WTC11 (cell line): ENCODE measurements at regions not wholly inside any gene's neighbourhood (a gene's known extent, or its start where the extent isn't known, plus 50 kb on each side); places are given as distances from the start of the nearest gene placed in this dataset.

Experiments used
- ATAC-seq: fragments of 200-7000 bp; cut with Tn5 transposase; 2 replicates; pipeline ENCODE4 v1.10.0; 2021; ENCODE audit warnings: mild to moderate bottlenecking, moderate library complexity
- CTCF ChIA-PET: fragments of 300-600 bp; sonication (Branson Sonifier 250); formaldehyde crosslinking; loops from one replicate; lab custom pipeline; 2021; ENCODE audit warnings: antibody characterized with exemption; lab: Charles Lee
- POLR2A ChIA-PET: fragments of 350-600 bp; sonication (Branson Sonifier 250); formaldehyde crosslinking; loops from one replicate; lab custom pipeline; 2021; ENCODE audit warnings: antibody characterized with exemption; lab: Charles Lee
- DNase-seq: peaks from one replicate; pipeline ENCODE4 v3.0.0; 2021; ENCODE audit warnings: low spot score
- H3K27ac Mint-ChIP-seq: 2 replicates; pipeline ENCODE4 v1.8.0; 2021; ENCODE audit warnings: mixed read lengths
- H3K27me3 Mint-ChIP-seq: 2 replicates; pipeline ENCODE4 v1.8.0; 2021; ENCODE audit warnings: low read depth, mild to moderate bottlenecking, moderate library complexity, mixed read lengths
- H3K36me3 Mint-ChIP-seq: 2 replicates; pipeline ENCODE4 v1.8.0; 2021; ENCODE audit warnings: mixed read lengths
- H3K4me1 Mint-ChIP-seq: 2 replicates; pipeline ENCODE4 v1.8.0; 2022; ENCODE audit warnings: mixed read lengths
- H3K4me3 Mint-ChIP-seq: 2 replicates; pipeline ENCODE4 v1.8.0; 2021; ENCODE audit warnings: mild to moderate bottlenecking, moderate library complexity, mixed read lengths
- H3K9me3 Mint-ChIP-seq: 2 replicates; pipeline ENCODE4 v1.8.0; 2021; ENCODE audit warnings: mixed read lengths
- ATF1 ChIP-seq: sonication (generic); formaldehyde crosslinking; IDR thresholded peaks from 2 replicates; pipeline ENCODE4 v1.8.1; 2023; ENCODE audit warnings: mild to moderate bottlenecking, moderate library complexity, missing genetic modification reagents
- CREB1 ChIP-seq: sonication (generic); formaldehyde crosslinking; IDR thresholded peaks from 2 replicates; pipeline ENCODE4 v1.8.0; 2023; ENCODE audit warnings: mild to moderate bottlenecking, missing genetic modification reagents
- ETV6 ChIP-seq: sonication (generic); formaldehyde crosslinking; IDR thresholded peaks from 2 replicates; pipeline ENCODE4 v1.8.1; 2022; ENCODE audit warnings: mild to moderate bottlenecking, missing genetic modification reagents
- FOXK1 ChIP-seq: sonication (generic); formaldehyde crosslinking; IDR thresholded peaks from 2 replicates; pipeline ENCODE4 v1.8.0; 2022; ENCODE audit warnings: mild to moderate bottlenecking, moderate library complexity, missing genetic modification reagents
- FOXP1 ChIP-seq: sonication (generic); formaldehyde crosslinking; IDR thresholded peaks from 2 replicates; pipeline ENCODE4 v1.8.0; 2022; ENCODE audit warnings: missing genetic modification reagents, mild to moderate bottlenecking, moderate library complexity, borderline replicate concordance
- GABPB1 ChIP-seq: sonication (generic); formaldehyde crosslinking; IDR thresholded peaks from 2 replicates; pipeline ENCODE4 v1.8.1; 2023; ENCODE audit warnings: mild to moderate bottlenecking, missing genetic modification reagents
- IRF1 ChIP-seq: sonication (generic); formaldehyde crosslinking; IDR thresholded peaks from 2 replicates; pipeline ENCODE4 v1.8.0; 2023; ENCODE audit warnings: missing genetic modification reagents
- NFE2L1 ChIP-seq: sonication (generic); formaldehyde crosslinking; IDR thresholded peaks from 2 replicates; pipeline ENCODE4 v1.8.1; 2023; ENCODE audit warnings: missing genetic modification reagents
- NR1H2 ChIP-seq: sonication (generic); formaldehyde crosslinking; IDR thresholded peaks from 2 replicates; pipeline ENCODE4 v1.9.0; 2021; ENCODE audit warnings: mild to moderate bottlenecking, moderate library complexity, missing genetic modification reagents
- NR2C2 ChIP-seq: sonication (generic); formaldehyde crosslinking; IDR thresholded peaks from 2 replicates; pipeline ENCODE4 v1.8.0; 2022; ENCODE audit warnings: mild to moderate bottlenecking, missing genetic modification reagents
- PRRX2 ChIP-seq: fragments of 250-450 bp; sonication (Bioruptor Pico); IDR thresholded peaks from 2 replicates; pipeline ENCODE4 v1.8.0; 2021; ENCODE audit warnings: mild to moderate bottlenecking
- RORB ChIP-seq: fragments of 250-450 bp; sonication (Bioruptor Pico); IDR thresholded peaks from 2 replicates; pipeline ENCODE4 v1.9.0; 2021; ENCODE audit warnings: mild to moderate bottlenecking
- TCF7 ChIP-seq: sonication (generic); formaldehyde crosslinking; IDR thresholded peaks from 2 replicates; pipeline ENCODE4 v1.8.0; 2022; ENCODE audit warnings: mild to moderate bottlenecking, low read depth, missing genetic modification reagents, moderate library complexity
- ZNF138 ChIP-seq: sonication (generic); formaldehyde crosslinking; conservative IDR thresholded peaks from 2 replicates; pipeline ENCODE4 v1.8.1; 2022; ENCODE audit warnings: mild to moderate bottlenecking, moderate library complexity, missing genetic modification reagents
- ZNF263 ChIP-seq: sonication (generic); formaldehyde crosslinking; IDR thresholded peaks from 2 replicates; pipeline ENCODE4 v1.8.1; 2022; ENCODE audit warnings: low read depth, mild to moderate bottlenecking, moderate library complexity, missing genetic modification reagents
- ZNF416 ChIP-seq: fragments of 250-450 bp; sonication (Bioruptor Pico); IDR thresholded peaks from 2 replicates; pipeline ENCODE4 v1.9.0; 2021; ENCODE audit warnings: mild to moderate bottlenecking, inconsistent platforms
- ZSCAN18 ChIP-seq: fragments of 250-450 bp; sonication (Bioruptor Pico); IDR thresholded peaks from 2 replicates; pipeline ENCODE4 v2.1.2; 2022; ENCODE audit warnings: mild to moderate bottlenecking, moderate library complexity
- TF ChIP-seq, protein P1 (sequence below): sonication (generic); formaldehyde crosslinking; conservative IDR thresholded peaks from 2 replicates; pipeline ENCODE4 v1.8.1; 2023; ENCODE audit warnings: mild to moderate bottlenecking, low read depth, missing genetic modification reagents, moderate library complexity
- TF ChIP-seq, protein P2 (sequence below): fragments of 250-450 bp; sonication (Bioruptor Pico); conservative IDR thresholded peaks from 2 replicates; pipeline ENCODE4 v1.9.0; 2021; ENCODE audit warnings: mild to moderate bottlenecking
- TF ChIP-seq, protein P3 (sequence below): sonication (generic); formaldehyde crosslinking; IDR thresholded peaks from 2 replicates; pipeline ENCODE4 v1.8.0; 2023; ENCODE audit warnings: missing genetic modification reagents, mild to moderate bottlenecking, borderline replicate concordance

DNA sequence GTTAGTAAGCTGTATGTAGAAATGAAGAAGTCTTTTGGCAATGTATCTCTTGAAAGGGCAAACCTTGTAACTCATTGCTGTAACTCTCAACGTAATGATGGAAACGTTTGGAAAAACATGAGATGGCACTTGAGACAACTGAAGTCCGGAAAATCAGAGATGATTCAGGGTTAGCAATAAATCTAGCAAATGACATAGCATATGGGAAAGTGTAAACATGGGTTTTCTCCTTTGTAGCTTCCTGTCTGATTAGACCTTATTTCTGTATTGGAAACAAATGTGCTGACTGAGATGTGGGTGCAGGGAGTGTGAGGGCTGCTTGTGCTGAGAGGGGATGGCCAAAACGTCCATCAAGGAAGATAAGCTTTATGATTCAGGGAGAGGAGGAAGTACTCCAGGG lies 110.7 kb upstream of the FAM20A start:
- H3K36me3 Mint-ChIP-seq, result no peaks in the 10 kb centered on the region
- H3K27me3 Mint-ChIP-seq, result no peaks in the 10 kb centered on the region
- DNase-seq (no peak), ATAC-seq (no peak)
- no peaks in the 10 kb centered on the region for H3K9me3 Mint-ChIP-seq
- CTCF ChIA-PET, result no interaction called here
- TF ChIP-seq GABPB1 (CRISPR knock-in tag), result no peak
- TF ChIP-seq NFE2L1, result no peak
- no peak for TF ChIP-seq ZNF263
- TF ChIP-seq NR1H2 (CRISPR knock-in tag), result no peak
- no peak for TF ChIP-seq ZSCAN18 (CRISPR knock-in tag)
- no peak for TF ChIP-seq ZNF138 (CRISPR knock-in tag)
- TF ChIP-seq, protein P1, sequence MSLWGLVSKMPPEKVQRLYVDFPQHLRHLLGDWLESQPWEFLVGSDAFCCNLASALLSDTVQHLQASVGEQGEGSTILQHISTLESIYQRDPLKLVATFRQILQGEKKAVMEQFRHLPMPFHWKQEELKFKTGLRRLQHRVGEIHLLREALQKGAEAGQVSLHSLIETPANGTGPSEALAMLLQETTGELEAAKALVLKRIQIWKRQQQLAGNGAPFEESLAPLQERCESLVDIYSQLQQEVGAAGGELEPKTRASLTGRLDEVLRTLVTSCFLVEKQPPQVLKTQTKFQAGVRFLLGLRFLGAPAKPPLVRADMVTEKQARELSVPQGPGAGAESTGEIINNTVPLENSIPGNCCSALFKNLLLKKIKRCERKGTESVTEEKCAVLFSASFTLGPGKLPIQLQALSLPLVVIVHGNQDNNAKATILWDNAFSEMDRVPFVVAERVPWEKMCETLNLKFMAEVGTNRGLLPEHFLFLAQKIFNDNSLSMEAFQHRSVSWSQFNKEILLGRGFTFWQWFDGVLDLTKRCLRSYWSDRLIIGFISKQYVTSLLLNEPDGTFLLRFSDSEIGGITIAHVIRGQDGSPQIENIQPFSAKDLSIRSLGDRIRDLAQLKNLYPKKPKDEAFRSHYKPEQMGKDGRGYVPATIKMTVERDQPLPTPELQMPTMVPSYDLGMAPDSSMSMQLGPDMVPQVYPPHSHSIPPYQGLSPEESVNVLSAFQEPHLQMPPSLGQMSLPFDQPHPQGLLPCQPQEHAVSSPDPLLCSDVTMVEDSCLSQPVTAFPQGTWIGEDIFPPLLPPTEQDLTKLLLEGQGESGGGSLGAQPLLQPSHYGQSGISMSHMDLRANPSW (CRISPR knock-in tag), result no peak
- no peak for TF ChIP-seq PRRX2 (CRISPR knock-in tag)
- TF ChIP-seq FOXP1, result no peak
- TF ChIP-seq, protein P2, sequence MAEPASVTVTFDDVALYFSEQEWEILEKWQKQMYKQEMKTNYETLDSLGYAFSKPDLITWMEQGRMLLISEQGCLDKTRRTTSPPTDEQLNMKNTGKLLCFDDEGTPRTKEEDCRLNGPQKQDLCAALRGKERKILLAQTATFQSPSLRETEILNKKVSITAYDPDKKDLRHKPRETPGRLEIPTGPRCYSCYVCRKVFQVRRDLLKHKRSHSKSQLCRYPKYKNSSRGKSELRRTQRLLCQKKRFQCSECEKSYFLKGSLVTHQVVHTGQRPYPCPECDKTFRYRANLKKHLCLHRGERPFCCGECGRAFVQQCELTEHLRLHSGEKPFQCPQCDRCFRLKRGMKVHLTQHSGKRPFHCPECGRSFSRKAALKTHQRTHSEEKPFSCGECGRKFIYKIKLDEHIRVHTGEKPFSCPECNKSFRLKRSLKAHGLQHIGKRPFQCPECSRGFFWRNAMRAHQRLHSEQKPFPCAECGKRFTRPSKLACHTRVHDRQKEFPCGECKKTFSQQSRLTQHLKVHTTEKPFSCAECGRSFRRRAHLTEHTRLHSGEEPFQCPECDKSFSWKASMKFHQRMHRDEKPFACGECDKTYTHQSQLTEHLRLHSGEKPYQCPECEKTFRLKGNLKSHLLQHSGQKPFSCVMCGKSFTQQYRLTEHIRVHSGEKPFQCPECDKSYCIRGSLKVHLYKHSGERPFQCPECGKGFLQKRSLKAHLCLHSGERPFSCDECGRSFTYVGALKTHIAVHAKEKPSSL (CRISPR knock-in tag), result no peak
- TF ChIP-seq ETV6, result no peak
- TF ChIP-seq, protein P3, sequence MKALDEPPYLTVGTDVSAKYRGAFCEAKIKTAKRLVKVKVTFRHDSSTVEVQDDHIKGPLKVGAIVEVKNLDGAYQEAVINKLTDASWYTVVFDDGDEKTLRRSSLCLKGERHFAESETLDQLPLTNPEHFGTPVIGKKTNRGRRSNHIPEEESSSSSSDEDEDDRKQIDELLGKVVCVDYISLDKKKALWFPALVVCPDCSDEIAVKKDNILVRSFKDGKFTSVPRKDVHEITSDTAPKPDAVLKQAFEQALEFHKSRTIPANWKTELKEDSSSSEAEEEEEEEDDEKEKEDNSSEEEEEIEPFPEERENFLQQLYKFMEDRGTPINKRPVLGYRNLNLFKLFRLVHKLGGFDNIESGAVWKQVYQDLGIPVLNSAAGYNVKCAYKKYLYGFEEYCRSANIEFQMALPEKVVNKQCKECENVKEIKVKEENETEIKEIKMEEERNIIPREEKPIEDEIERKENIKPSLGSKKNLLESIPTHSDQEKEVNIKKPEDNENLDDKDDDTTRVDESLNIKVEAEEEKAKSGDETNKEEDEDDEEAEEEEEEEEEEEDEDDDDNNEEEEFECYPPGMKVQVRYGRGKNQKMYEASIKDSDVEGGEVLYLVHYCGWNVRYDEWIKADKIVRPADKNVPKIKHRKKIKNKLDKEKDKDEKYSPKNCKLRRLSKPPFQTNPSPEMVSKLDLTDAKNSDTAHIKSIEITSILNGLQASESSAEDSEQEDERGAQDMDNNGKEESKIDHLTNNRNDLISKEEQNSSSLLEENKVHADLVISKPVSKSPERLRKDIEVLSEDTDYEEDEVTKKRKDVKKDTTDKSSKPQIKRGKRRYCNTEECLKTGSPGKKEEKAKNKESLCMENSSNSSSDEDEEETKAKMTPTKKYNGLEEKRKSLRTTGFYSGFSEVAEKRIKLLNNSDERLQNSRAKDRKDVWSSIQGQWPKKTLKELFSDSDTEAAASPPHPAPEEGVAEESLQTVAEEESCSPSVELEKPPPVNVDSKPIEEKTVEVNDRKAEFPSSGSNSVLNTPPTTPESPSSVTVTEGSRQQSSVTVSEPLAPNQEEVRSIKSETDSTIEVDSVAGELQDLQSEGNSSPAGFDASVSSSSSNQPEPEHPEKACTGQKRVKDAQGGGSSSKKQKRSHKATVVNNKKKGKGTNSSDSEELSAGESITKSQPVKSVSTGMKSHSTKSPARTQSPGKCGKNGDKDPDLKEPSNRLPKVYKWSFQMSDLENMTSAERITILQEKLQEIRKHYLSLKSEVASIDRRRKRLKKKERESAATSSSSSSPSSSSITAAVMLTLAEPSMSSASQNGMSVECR (CRISPR knock-in tag), result no peak
- TF ChIP-seq RORB (CRISPR knock-in tag), result no peak
- no peak for TF ChIP-seq FOXK1 (CRISPR knock-in tag)
- POLR2A ChIA-PET, result no interaction called here
- no peak overlapping the region for H3K4me3 Mint-ChIP-seq
- peaks cover under 1% of the 10 kb centered on the region for H3K4me1 Mint-ChIP-seq
- no peak overlapping the region for H3K27ac Mint-ChIP-seq

GRCh38 chr17:68710976-68711375 lies 109.8 kb upstream of the FAM20A start:
- ATAC-seq, result no peak
- no peak overlapping the region for H3K4me3 Mint-ChIP-seq
- TF ChIP-seq NR2C2 (no peak), TCF7 (CRISPR knock-in tag) (no peak), ATF1 (no peak), IRF1 (CRISPR knock-in tag) (no peak), CREB1 (CRISPR knock-in tag) (no peak), ZNF416 (no peak), ZNF138 (CRISPR knock-in tag) (no peak)
- no peaks in the 10 kb centered on the region for H3K36me3 Mint-ChIP-seq
- no peak for DNase-seq
- no peaks in the 10 kb centered on the region for H3K9me3 Mint-ChIP-seq
- no peaks in the 10 kb centered on the region for H3K27me3 Mint-ChIP-seq
- H3K27ac Mint-ChIP-seq, result no peak overlapping the region
- CTCF ChIA-PET, result no interaction called here
- peaks cover 8% of the 10 kb centered on the region for H3K4me1 Mint-ChIP-seq
- POLR2A ChIA-PET, result no interaction called here
